OCI-LY1 (cell line): ENCODE measurements at regions not wholly inside any gene's neighbourhood (a gene's known extent, or its start where the extent isn't known, plus 50 kb on each side); places are given as distances from the start of the nearest gene placed in this dataset.

Experiments
- H2AFZ ChIP-seq: fragments of 200-600 bp; sonication (generic), shearing (Covaris generic); 2 replicates; pipeline ENCODE4 v1.6.0; 2014; ENCODE audit warnings: antibody characterized with exemption, mild to moderate bottlenecking, low read length
- H3F3A ChIP-seq: fragments of 200-600 bp; sonication (generic), shearing (Covaris generic); 2 replicates; pipeline ENCODE4 v1.6.0; 2014; ENCODE audit warnings: mild to moderate bottlenecking, antibody characterized with exemption, low read length, moderate library complexity; ENCODE audit not compliant: insufficient read depth
- H3K27ac ChIP-seq: fragments of 200-600 bp; sonication (generic); 2 replicates; pipeline ENCODE4 v1.5.1; 2014; ENCODE audit warnings: low read length, mixed run types, mild to moderate bottlenecking, low read depth; ENCODE audit not compliant: poor library complexity, severe bottlenecking
- H3K27me3 ChIP-seq: fragments of 200-600 bp; sonication (generic); 2 replicates; pipeline ENCODE4 v1.6.0; 2014; ENCODE audit warnings: antibody characterized with exemption, mild to moderate bottlenecking, low read length, moderate library complexity; ENCODE audit not compliant: insufficient read depth
- H3K36me3 ChIP-seq: fragments of 200-600 bp; sonication (generic); 2 replicates; pipeline ENCODE4 v1.6.1; 2014; ENCODE audit warnings: mild to moderate bottlenecking, antibody characterized with exemption, low read length, moderate library complexity, mixed read lengths; ENCODE audit not compliant: insufficient read depth
- H3K4me1 ChIP-seq: fragments of 200-600 bp; sonication (generic); 2 replicates; pipeline ENCODE4 v1.5.1; 2014; ENCODE audit warnings: mild to moderate bottlenecking, low read length, moderate library complexity; ENCODE audit not compliant: insufficient read depth, severe bottlenecking
- H3K4me2 ChIP-seq: fragments of 200-600 bp; sonication (generic), shearing (Covaris generic); 2 replicates; pipeline ENCODE4 v1.6.1; 2014; ENCODE audit warnings: low read length
- H3K4me3 ChIP-seq: fragments of 200-600 bp; sonication (generic); 2 replicates; pipeline ENCODE4 v1.5.1; 2014; ENCODE audit warnings: low read length, low read depth, mild to moderate bottlenecking, mixed read lengths; ENCODE audit not compliant: poor library complexity, severe bottlenecking
- H3K79me2 ChIP-seq: fragments of 200-600 bp; shearing (Covaris generic); 2 replicates; pipeline ENCODE4 v1.6.1; 2016; ENCODE audit warnings: mixed run types, low read length, mixed read lengths; ENCODE audit not compliant: insufficient read depth
- H3K9ac ChIP-seq: fragments of 200-600 bp; sonication (generic), shearing (Covaris generic); 2 replicates; pipeline ENCODE4 v1.6.1; 2014; ENCODE audit warnings: mild to moderate bottlenecking, low read length, mixed read lengths
- H3K9me2 ChIP-seq: fragments of 200-600 bp; sonication (generic), shearing (Covaris generic); 2 replicates; pipeline ENCODE4 v1.6.1; 2014; ENCODE audit warnings: low read depth, mild to moderate bottlenecking, low read length, mixed read lengths
- H3K9me3 ChIP-seq: fragments of 200-600 bp; shearing (Covaris generic); 2 replicates; pipeline ENCODE4 v1.6.1; 2014; ENCODE audit warnings: low read length, mixed read lengths
- H4K20me1 ChIP-seq: fragments of 200-600 bp; sonication (generic), shearing (Covaris generic); 2 replicates; pipeline ENCODE4 v1.6.0; 2016; ENCODE audit warnings: mild to moderate bottlenecking, low read length; ENCODE audit not compliant: insufficient read depth
- EZH2 ChIP-seq: fragments of 200-600 bp; sonication (generic), shearing (Covaris generic); IDR thresholded peaks from 2 replicates; pipeline ENCODE4 v1.8.0; 2017; ENCODE audit warnings: borderline replicate concordance, mixed run types, mild to moderate bottlenecking, antibody characterized with exemption, low read length, moderate library complexity, mixed read lengths
- TF ChIP-seq, protein P1 (sequence below): fragments of 200-600 bp; sonication (generic), shearing (Covaris generic); IDR thresholded peaks from 2 replicates; pipeline ENCODE4 v1.5.1; 2017; ENCODE audit warnings: mild to moderate bottlenecking, antibody characterized with exemption, low read length, moderate library complexity, mixed read lengths

DNA sequence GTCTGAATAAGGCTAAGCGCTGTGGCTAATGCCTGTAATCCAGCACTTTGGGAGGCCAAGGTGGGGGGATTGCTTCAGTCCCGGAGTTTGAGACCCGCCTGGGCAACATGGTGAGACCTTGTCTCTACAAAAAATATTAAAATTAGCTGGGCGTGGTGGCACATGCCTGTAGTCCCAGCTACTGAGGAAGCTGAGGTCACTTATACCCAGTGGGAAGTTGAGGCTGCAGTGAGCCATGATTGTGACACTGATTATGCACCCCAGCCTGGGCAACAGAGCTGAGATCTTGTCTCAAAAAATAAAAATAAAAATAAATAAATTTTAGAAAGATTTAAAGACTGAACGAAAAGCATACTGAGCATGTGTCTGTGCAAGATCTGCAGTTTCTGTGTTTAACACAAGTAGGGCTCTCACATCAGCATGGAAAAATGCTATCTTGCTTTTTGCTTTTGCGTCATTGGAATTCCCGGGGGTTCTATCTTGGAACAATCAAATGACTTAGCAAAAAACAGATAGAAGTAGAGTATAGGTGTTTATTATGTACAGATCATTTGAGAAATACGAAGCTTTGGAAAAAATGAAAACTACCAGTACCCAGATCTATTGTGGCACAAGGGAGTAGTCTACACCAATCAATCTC lies 161.9 kb downstream of the CAPZA3 start:
- no peak for TF ChIP-seq EZH2
- TF ChIP-seq, protein P1, sequence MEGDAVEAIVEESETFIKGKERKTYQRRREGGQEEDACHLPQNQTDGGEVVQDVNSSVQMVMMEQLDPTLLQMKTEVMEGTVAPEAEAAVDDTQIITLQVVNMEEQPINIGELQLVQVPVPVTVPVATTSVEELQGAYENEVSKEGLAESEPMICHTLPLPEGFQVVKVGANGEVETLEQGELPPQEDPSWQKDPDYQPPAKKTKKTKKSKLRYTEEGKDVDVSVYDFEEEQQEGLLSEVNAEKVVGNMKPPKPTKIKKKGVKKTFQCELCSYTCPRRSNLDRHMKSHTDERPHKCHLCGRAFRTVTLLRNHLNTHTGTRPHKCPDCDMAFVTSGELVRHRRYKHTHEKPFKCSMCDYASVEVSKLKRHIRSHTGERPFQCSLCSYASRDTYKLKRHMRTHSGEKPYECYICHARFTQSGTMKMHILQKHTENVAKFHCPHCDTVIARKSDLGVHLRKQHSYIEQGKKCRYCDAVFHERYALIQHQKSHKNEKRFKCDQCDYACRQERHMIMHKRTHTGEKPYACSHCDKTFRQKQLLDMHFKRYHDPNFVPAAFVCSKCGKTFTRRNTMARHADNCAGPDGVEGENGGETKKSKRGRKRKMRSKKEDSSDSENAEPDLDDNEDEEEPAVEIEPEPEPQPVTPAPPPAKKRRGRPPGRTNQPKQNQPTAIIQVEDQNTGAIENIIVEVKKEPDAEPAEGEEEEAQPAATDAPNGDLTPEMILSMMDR = no peak
- Histone ChIP-seq H3F3A (no peaks in the 10 kb centered on the region), H3K4me3 (no peak overlapping the region), H2AFZ (no peak overlapping the region), H3K27ac (no peak overlapping the region), H3K4me1 (no peaks in the 10 kb centered on the region), H3K9ac (no peak overlapping the region), H4K20me1 (no peaks in the 10 kb centered on the region), H3K36me3 (no peaks in the 10 kb centered on the region), H3K27me3 (no peaks in the 10 kb centered on the region), H3K79me2 (no peaks in the 10 kb centered on the region), H3K9me3 (no peaks in the 10 kb centered on the region), H3K9me2 (no peaks in the 10 kb centered on the region; the same call in 1 of the 2 replicates), H3K4me2 (no peak overlapping the region)

DNA sequence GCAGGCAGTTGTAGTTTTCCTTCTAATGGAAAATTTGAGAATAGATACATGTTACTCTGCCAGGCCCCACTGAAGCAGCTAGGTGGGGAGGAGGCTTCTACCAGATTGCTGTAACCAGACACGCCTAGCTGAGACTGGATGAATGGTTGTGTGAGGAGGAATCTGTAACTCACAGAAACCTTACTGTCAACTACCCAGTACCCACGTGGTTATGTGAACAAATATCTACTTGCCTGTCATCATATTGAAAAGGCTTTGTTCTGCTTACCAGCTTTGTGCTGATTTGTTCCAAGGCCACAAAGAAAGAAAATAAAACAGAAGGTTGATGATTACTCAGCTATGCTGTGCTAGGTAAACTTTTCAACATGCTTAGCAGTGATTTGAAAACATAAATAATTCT lies 167.2 kb downstream of the CAPZA3 start:
- no peaks in the 10 kb centered on the region for H3K79me2 ChIP-seq
- H3K9me2 ChIP-seq = no peaks in the 10 kb centered on the region
- no peak overlapping the region for H2AFZ ChIP-seq
- no peaks in the 10 kb centered on the region for H4K20me1 ChIP-seq
- no peaks in the 10 kb centered on the region for H3K27me3 ChIP-seq
- no peak for TF ChIP-seq EZH2
- TF ChIP-seq, protein P1 = no peak
- no peaks in the 10 kb centered on the region for H3K9me3 ChIP-seq
- no peak overlapping the region for H3K27ac ChIP-seq
- no peak overlapping the region for H3K4me2 ChIP-seq
- no peaks in the 10 kb centered on the region for H3F3A ChIP-seq
- no peak overlapping the region for H3K4me3 ChIP-seq
- H3K4me1 ChIP-seq = no peaks in the 10 kb centered on the region
- no peaks in the 10 kb centered on the region for H3K36me3 ChIP-seq
- H3K9ac ChIP-seq = no peak overlapping the region

DNA sequence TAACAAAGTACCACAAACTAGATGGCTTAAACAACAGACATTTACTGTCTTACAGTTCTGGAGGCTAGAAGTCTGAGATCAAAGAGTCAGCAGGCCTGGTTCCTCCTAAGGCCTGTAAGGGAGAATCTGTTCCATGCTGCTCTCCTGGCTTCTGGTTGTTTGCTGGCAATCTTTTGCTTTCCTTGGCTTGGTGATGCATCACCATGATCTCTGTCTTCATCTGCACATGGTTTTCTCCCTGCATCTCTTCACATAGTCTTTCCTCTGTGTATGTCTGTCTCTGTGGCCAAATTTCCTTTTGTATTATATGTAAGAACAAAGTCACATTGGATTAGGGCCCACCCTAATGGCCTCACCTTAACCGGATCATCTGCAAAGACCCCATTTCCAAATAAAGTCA lies 168.5 kb downstream of the CAPZA3 start:
- Histone ChIP-seq H3K4me1 (no peaks in the 10 kb centered on the region), H3K4me2 (no peak overlapping the region), H3K9me3 (no peaks in the 10 kb centered on the region), H3K9ac (no peak overlapping the region), H3K4me3 (no peak overlapping the region), H3K27ac (no peak overlapping the region), H3K79me2 (no peaks in the 10 kb centered on the region), H3K27me3 (no peaks in the 10 kb centered on the region), H2AFZ (no peak overlapping the region), H3F3A (no peaks in the 10 kb centered on the region), H3K9me2 (no peaks in the 10 kb centered on the region), H3K36me3 (no peaks in the 10 kb centered on the region), H4K20me1 (no peaks in the 10 kb centered on the region)
- TF ChIP-seq, protein P1 = no peak
- TF ChIP-seq EZH2 = no peak
